PFSK-1 (cell line): ENCODE measurements at regions not wholly inside any gene's neighbourhood (a gene's known extent, or its start where the extent isn't known, plus 50 kb on each side); places are given as distances from the start of the nearest gene placed in this dataset.

Experiments
- FOXP2 ChIP-seq: optimal IDR thresholded peaks from 2 replicates; pipeline ENCODE3; 2011; ENCODE audit warnings: borderline replicate concordance, control low read depth, inconsistent platforms; ENCODE audit not compliant: insufficient read depth; ENCODE audit errors: extremely low read length, extremely low read depth
- POLR2AphosphoS5 ChIP-seq: IDR thresholded peaks from 2 replicates; pipeline ENCODE4 v1.6.1; 2012; ENCODE audit warnings: low read depth, mild to moderate bottlenecking, control low read depth, low read length, moderate library complexity
- SIN3A ChIP-seq: IDR thresholded peaks from 2 replicates; pipeline ENCODE4 v1.6.1; 2012; ENCODE audit warnings: mild to moderate bottlenecking, low read length, moderate library complexity, borderline replicate concordance; ENCODE audit not compliant: insufficient read depth
- TAF1 ChIP-seq: IDR thresholded peaks from 2 replicates; pipeline ENCODE4 v1.6.1; 2012; ENCODE audit warnings: low read length, control low read depth, borderline replicate concordance; ENCODE audit not compliant: insufficient read depth
- TF ChIP-seq, protein P1 (sequence below), 2 experiments: IDR thresholded peaks; 2 replicates each; pipeline versions ENCODE4 v1.6.1 to v1.8.0; 2011 to 2012; ENCODE audit warnings: low read depth in 2 of 2, low read length in 2 of 2, control low read depth in 1 of 2, inconsistent platforms in 1 of 2, mild to moderate bottlenecking in 1 of 2, moderate library complexity in 1 of 2; ENCODE audit not compliant: insufficient read depth in 1 of 2

DNA sequence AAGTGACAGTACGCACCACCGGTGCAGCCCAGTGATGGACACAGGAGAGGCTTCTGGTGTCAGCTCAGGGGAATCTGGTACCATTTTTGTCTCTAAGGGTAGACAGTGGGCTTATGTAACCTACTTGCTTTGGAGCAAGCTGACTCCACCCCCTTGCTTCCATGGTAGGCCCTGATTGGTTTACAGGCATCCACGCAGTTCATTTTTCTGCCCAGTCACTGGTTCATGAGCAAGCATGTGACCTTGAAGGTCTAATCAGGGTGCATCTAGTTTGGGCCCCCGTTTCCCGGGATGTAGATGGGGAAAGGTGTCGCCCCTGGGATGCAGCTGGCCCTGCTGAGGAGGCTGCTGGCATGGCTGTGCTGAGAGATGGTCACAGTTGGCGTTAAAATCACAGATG is 244.8 kb upstream of the KCNG1 start:
- TF ChIP-seq SIN3A = no peak
- TF ChIP-seq, protein P1, sequence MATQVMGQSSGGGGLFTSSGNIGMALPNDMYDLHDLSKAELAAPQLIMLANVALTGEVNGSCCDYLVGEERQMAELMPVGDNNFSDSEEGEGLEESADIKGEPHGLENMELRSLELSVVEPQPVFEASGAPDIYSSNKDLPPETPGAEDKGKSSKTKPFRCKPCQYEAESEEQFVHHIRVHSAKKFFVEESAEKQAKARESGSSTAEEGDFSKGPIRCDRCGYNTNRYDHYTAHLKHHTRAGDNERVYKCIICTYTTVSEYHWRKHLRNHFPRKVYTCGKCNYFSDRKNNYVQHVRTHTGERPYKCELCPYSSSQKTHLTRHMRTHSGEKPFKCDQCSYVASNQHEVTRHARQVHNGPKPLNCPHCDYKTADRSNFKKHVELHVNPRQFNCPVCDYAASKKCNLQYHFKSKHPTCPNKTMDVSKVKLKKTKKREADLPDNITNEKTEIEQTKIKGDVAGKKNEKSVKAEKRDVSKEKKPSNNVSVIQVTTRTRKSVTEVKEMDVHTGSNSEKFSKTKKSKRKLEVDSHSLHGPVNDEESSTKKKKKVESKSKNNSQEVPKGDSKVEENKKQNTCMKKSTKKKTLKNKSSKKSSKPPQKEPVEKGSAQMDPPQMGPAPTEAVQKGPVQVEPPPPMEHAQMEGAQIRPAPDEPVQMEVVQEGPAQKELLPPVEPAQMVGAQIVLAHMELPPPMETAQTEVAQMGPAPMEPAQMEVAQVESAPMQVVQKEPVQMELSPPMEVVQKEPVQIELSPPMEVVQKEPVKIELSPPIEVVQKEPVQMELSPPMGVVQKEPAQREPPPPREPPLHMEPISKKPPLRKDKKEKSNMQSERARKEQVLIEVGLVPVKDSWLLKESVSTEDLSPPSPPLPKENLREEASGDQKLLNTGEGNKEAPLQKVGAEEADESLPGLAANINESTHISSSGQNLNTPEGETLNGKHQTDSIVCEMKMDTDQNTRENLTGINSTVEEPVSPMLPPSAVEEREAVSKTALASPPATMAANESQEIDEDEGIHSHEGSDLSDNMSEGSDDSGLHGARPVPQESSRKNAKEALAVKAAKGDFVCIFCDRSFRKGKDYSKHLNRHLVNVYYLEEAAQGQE (IDR thresholded peaks at IDR 0.05; ENCODE audit: insufficient read depth in 1 of 2, low read depth in 2 of 2, low read length in 2 of 2) = no peak

DNA sequence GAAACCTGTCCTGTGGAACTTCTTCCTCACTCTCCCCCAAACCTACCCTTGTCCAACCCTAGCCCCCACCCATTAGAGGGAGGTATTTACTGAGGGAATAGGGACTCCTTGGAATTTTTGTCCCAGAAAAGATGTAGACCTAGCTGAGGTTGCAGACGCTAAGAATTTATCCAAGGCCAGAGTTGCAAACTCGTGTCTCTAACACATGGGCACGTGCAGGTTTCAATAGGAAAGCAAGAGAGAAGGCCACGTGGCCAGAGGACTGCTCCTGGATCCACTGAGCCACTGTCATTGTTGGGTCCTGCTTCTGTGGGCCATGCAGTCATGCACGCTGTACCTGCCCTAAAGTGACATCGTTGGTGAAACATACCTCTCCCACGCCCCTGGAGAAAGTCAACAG is 243.4 kb upstream of the KCNG1 start:
- TF ChIP-seq FOXP2 (no peak), POLR2AphosphoS5 (no peak), SIN3A (no peak), TAF1 (no peak)
- TF ChIP-seq, protein P1 (IDR thresholded peaks at IDR 0.05; ENCODE audit: insufficient read depth in 1 of 2, low read depth in 2 of 2, low read length in 2 of 2) = no peak

DNA sequence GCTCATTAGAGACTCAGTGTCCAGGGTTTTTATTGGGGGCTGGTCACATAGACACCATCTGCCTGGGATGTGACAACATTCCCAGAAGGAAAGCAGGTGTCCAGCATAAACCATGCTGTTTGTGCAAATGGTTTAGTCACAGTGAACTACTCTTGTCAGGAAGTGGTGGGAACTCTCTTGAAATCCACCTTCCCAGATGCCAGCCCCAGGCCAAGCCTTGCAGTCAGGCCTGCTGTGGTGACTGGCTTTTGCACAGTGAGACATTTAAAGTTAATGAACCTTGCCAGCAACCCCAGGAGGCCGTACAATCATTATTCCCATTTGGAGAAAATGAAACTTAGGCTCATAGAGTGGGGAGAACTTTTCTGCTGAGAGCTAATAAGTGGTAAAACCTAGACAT is 242.5 kb upstream of the KCNG1 start:
- no peak for TF ChIP-seq SIN3A
- TF ChIP-seq TAF1 = no peak
- TF ChIP-seq FOXP2 = no peak
- no peak for TF ChIP-seq POLR2AphosphoS5
- TF ChIP-seq, protein P1 (IDR thresholded peaks at IDR 0.05; ENCODE audit: insufficient read depth in 1 of 2, low read depth in 2 of 2, low read length in 2 of 2) = no peak

- TF ChIP-seq, protein P1 (IDR thresholded peaks at IDR 0.05; ENCODE audit: insufficient read depth in 1 of 2, low read depth in 2 of 2, low read length in 2 of 2) = no peak
- TF ChIP-seq SIN3A (no peak), FOXP2 (no peak), TAF1 (no peak), POLR2AphosphoS5 (no peak)
Observed at GRCh38 chr20:51262240-51262639, 239.3 kb upstream of the KCNG1 start.

DNA sequence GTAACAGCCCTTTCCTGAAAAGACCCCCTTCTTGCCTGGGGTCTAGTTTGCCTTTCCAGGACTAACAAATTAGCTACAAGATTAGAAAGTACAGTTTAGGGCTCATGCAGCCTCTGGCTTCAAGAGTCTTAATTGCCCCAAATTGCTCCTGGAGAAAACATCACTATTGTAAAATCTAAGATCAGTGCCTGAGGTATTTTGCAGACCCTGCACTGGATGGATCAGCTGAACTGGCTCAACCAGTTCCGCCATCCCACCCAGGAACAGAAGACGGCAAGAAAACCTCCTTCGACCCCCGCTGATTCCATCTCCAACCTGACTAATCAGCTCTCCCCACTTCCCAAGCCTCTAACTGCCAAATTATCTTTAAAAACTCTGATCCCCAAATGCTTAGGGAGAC is 236.5 kb upstream of the KCNG1 start:
- TF ChIP-seq SIN3A (no peak), TAF1 (no peak), FOXP2 (no peak), POLR2AphosphoS5 (no peak)
- TF ChIP-seq, protein P1 (IDR thresholded peaks at IDR 0.05; ENCODE audit: insufficient read depth in 1 of 2, low read depth in 2 of 2, low read length in 2 of 2) = no peak
